Epithelial cell of proximal tubule (primary cell): ENCODE measurements at regions not wholly inside any gene's neighbourhood (a gene's known extent, or its start where the extent isn't known, plus 50 kb on each side); places are given as distances from the start of the nearest gene placed in this dataset.
A peak's percentile ranks its signal among the peaks of the same experiment; 100 is the strongest.

Experiments
- DNase-seq: peaks from one replicate; pipeline ENCODE4 v3.0.0-alpha.2; 2011; ENCODE audit warnings: low read depth
- H3K4me3 ChIP-seq: 2 replicates; pipeline ENCODE4 v1.5.1; 2011; ENCODE audit warnings: low read depth, mild to moderate bottlenecking, low read length
- CTCF ChIP-seq: conservative IDR thresholded peaks from 2 replicates; pipeline ENCODE4 v1.5.1; 2012; ENCODE audit warnings: low read depth, mild to moderate bottlenecking, low read length

DNA sequence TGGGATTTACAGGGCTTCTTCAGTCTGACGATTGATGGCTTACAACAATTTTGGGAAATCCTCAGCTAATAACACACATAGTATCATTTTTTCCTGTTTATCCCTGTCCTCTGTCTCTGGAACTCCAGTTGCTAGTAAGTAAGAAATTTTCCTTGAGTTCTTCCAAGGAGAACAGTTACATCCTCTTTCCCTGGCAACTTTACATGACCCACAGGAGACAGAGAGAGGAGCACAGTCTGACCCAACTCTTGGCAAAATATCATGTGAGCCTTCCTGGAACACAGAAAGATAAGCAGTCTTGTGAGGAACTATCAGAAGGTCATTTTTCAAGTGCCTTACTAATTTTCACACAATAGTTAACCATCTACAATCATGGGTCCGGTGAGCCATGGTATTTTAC, 578.7 kb upstream of the PABPC4L start:
- DNase-seq: no peak
- no peak overlapping the region for H3K4me3 ChIP-seq
- no peak for TF ChIP-seq CTCF

- DNase-seq: no peak
- TF ChIP-seq CTCF: peak; percentile 44
- H3K4me3 ChIP-seq: no peak overlapping the region
These were observed 576.0 kb upstream of the PABPC4L start for GRCh38 chr4:134777606-134778005.

- no peak for DNase-seq
- TF ChIP-seq CTCF: no peak
- no peak overlapping the region for H3K4me3 ChIP-seq
These were observed 572.0 kb upstream of the PABPC4L start for GRCh38 chr4:134773497-134774000.

- TF ChIP-seq CTCF: peak; percentile 38
- DNase-seq: no peak
- no peak overlapping the region for H3K4me3 ChIP-seq
These were observed 560.5 kb upstream of the PABPC4L start for GRCh38 chr4:134762053-134762452.

DNA sequence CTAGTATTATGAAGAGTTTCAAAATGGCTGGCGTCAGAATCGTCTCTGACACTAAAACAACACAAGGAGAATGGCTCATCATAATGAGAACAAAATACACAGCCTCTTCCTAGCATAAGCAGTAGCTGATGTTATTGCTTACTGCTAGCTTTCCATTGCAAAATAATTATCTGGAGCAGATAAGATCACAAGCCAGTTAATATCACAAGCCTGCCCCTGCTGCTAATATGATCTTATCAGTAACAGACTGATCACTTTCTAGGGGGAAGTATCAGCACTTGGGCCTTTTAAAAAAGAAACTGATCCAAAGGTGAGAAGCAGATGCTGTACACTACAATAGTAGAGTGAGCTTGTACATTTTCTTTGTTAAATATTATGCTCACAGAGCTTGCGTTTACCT, 554.8 kb upstream of the PABPC4L start:
- no peak for TF ChIP-seq CTCF
- no peak for DNase-seq

DNA sequence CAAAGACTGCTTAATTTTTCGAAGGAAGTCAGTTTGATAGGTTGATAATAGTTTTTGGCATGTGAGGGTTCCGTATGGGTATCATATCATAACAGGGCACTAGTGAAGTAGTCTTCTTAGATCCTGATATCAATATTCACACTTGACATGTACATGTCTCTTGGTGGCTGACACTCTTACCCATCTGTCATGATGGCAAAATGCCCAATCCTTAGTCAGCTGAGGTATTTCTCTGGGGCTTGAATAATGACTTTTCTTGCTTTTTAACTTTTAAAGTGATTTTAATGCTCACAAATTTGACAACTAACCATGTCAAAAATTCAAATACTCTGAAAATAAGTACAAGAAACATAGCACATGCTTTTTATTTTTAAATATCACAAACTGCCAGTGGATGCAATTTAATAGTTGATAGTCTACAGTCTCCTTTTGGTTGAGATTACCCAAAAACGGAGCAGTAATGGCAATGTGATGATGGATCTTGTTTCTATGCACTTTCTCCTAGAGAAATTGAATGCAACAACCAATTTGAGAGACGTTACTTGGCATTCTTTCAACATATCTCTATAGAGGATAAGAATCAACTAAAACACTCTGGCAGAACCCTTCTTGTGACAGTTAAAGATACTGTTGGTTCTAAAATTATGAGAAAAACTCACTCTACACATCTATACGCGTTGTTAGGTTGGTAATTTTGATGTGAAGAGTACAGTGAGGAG, 552.9 kb upstream of the PABPC4L start:
- no peak overlapping the region for H3K4me3 ChIP-seq
- no peak for TF ChIP-seq CTCF
- DNase-seq: no peak

More for the DNA sequence above, 554.8 kb upstream of the PABPC4L start:
- H3K4me3 ChIP-seq: no peak overlapping the region

- TF ChIP-seq CTCF: no peak
- DNase-seq: no peak
- no peak overlapping the region for H3K4me3 ChIP-seq
These were observed 551.8 kb upstream of the PABPC4L start for GRCh38 chr4:134753390-134753789.
